K562 (cell line): ENCODE measurements at regions not wholly inside any gene's neighbourhood (a gene's known extent, or its start where the extent isn't known, plus 50 kb on each side); places are given as distances from the start of the nearest gene placed in this dataset.

Experiments used
- ESRRA ChIP-seq: fragments of 450-650 bp; IDR thresholded peaks from 2 replicates; pipeline ENCODE4 v1.6.1; 2014; ENCODE audit warnings: low read depth, mild to moderate bottlenecking, moderate library complexity, borderline replicate concordance
- MGA ChIP-seq: fragments of 450-650 bp; IDR thresholded peaks from 2 replicates; pipeline ENCODE4 v1.6.1; 2016; ENCODE audit warnings: mild to moderate bottlenecking, moderate library complexity

GRCh38 chr16:65314627-65315008 is 192.8 kb upstream of the CDH11 start (continued):
- no peak for TF ChIP-seq MGA
- no peak for TF ChIP-seq ESRRA
